HFFc6 (cell line): ENCODE measurements at regions not wholly inside any gene's neighbourhood (a gene's known extent, or its start where the extent isn't known, plus 50 kb on each side); places are given as distances from the start of the nearest gene placed in this dataset.

ENCODE experiments used
- DNase-seq: peaks from one replicate; pipeline ENCODE4 v3.0.0-alpha.2; 2018
- H3K27ac Mint-ChIP-seq: 2 replicates; pipeline ENCODE4 v1.8.0; 2020; ENCODE audit warnings: mild to moderate bottlenecking, mixed read lengths
- H3K27me3 Mint-ChIP-seq: 2 replicates; pipeline ENCODE4 v1.8.0; 2021; ENCODE audit warnings: mild to moderate bottlenecking, moderate library complexity, mixed read lengths; ENCODE audit not compliant: insufficient read depth
- H3K36me3 Mint-ChIP-seq: 2 replicates; pipeline ENCODE4 v1.8.0; 2021; ENCODE audit warnings: low read depth, mixed read lengths
- H3K4me1 Mint-ChIP-seq: 2 replicates; pipeline ENCODE4 v1.8.0; 2020; ENCODE audit warnings: low read depth, mixed read lengths
- H3K4me3 Mint-ChIP-seq: 2 replicates; pipeline ENCODE4 v1.8.0; 2020; ENCODE audit warnings: mild to moderate bottlenecking, moderate library complexity, mixed read lengths
- H3K9me3 Mint-ChIP-seq: 2 replicates; pipeline ENCODE4 v1.8.0; 2020; ENCODE audit warnings: mild to moderate bottlenecking, mixed read lengths
- TF ChIP-seq, protein P1 (sequence below): fragments of 200-600 bp; sonication (generic); IDR thresholded peaks from 2 replicates; pipeline ENCODE4 v1.5.0; 2021; ENCODE audit warnings: antibody characterized with exemption, mild to moderate bottlenecking

DNA sequence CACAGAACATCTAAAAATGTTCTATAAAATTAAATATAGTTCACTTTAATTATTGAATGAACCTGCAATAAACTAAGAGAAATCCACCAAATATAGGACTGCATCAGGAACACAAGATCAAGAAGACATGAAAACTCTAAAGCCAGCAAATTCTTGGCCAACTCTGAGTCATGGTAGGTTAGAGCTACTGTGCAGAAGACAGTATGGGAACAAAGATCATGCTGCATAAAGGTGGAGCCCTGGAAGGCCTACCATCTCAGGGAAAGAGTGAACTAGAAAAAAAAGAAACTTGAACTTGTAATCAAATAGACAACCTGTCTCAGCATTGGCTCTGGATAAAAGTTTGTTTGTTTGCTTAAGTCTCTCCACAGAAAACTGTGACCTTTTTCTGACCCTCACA, 66.9 kb upstream of the CNOT2 start:
- H3K36me3 Mint-ChIP-seq, result no peaks in the 10 kb centered on the region
- H3K27ac Mint-ChIP-seq, result no peak overlapping the region
- no peak overlapping the region for H3K4me3 Mint-ChIP-seq
- no peaks in the 10 kb centered on the region for H3K9me3 Mint-ChIP-seq
- no peaks in the 10 kb centered on the region for H3K4me1 Mint-ChIP-seq
- peaks cover 2% of the 10 kb centered on the region; the same call in 1 of the 2 replicates for H3K27me3 Mint-ChIP-seq
- TF ChIP-seq, protein P1, sequence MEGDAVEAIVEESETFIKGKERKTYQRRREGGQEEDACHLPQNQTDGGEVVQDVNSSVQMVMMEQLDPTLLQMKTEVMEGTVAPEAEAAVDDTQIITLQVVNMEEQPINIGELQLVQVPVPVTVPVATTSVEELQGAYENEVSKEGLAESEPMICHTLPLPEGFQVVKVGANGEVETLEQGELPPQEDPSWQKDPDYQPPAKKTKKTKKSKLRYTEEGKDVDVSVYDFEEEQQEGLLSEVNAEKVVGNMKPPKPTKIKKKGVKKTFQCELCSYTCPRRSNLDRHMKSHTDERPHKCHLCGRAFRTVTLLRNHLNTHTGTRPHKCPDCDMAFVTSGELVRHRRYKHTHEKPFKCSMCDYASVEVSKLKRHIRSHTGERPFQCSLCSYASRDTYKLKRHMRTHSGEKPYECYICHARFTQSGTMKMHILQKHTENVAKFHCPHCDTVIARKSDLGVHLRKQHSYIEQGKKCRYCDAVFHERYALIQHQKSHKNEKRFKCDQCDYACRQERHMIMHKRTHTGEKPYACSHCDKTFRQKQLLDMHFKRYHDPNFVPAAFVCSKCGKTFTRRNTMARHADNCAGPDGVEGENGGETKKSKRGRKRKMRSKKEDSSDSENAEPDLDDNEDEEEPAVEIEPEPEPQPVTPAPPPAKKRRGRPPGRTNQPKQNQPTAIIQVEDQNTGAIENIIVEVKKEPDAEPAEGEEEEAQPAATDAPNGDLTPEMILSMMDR, result no peak
- DNase-seq, result no peak

- TF ChIP-seq, protein P1, result no peak
- H3K27ac Mint-ChIP-seq, result no peak overlapping the region
- peaks cover 2% of the 10 kb centered on the region; the same call in 1 of the 2 replicates for H3K27me3 Mint-ChIP-seq
- no peak for DNase-seq
- H3K36me3 Mint-ChIP-seq, result no peaks in the 10 kb centered on the region
- H3K4me1 Mint-ChIP-seq, result no peaks in the 10 kb centered on the region
- H3K4me3 Mint-ChIP-seq, result no peak overlapping the region
- no peaks in the 10 kb centered on the region for H3K9me3 Mint-ChIP-seq
Observed at GRCh38 chr12:70177631-70178030, 65.6 kb upstream of the CNOT2 start.

- no peak for DNase-seq
- H3K4me3 Mint-ChIP-seq, result no peak overlapping the region
- no peak overlapping the region for H3K27ac Mint-ChIP-seq
- H3K4me1 Mint-ChIP-seq, result no peaks in the 10 kb centered on the region
- H3K36me3 Mint-ChIP-seq, result no peaks in the 10 kb centered on the region
- H3K9me3 Mint-ChIP-seq, result no peaks in the 10 kb centered on the region
- H3K27me3 Mint-ChIP-seq, result peaks cover 2% of the 10 kb centered on the region; the same call in 1 of the 2 replicates
- TF ChIP-seq, protein P1, result no peak
Observed at GRCh38 chr12:70178038-70178437, 65.2 kb upstream of the CNOT2 start.

DNA sequence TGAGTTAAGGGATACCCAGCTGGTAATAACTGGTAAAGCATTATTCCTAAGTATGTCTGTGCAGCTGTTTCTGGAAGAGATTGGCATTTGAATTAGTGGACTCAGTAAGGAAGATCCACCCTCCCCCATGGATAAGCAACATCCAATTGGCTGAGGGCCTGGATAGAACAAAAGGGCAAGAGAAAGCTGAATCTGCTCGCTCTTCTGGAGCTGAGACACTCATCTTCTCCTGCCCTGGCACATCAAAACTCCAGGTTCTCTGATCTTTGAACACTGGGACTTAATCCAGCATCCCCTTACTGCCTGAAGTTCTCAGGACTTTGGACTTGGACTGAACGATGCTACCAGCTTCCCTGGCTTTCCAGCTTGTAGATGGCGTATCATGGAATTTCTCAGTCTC, 63.1 kb upstream of the CNOT2 start:
- no peaks in the 10 kb centered on the region for H3K36me3 Mint-ChIP-seq
- H3K4me1 Mint-ChIP-seq, result no peaks in the 10 kb centered on the region
- no peak overlapping the region for H3K27ac Mint-ChIP-seq
- H3K27me3 Mint-ChIP-seq, result peaks cover 2% of the 10 kb centered on the region; the same call in 1 of the 2 replicates
- no peaks in the 10 kb centered on the region; the same call in 1 of the 2 replicates for H3K9me3 Mint-ChIP-seq
- DNase-seq, result no peak
- TF ChIP-seq, protein P1, result no peak
- H3K4me3 Mint-ChIP-seq, result no peak overlapping the region

DNA sequence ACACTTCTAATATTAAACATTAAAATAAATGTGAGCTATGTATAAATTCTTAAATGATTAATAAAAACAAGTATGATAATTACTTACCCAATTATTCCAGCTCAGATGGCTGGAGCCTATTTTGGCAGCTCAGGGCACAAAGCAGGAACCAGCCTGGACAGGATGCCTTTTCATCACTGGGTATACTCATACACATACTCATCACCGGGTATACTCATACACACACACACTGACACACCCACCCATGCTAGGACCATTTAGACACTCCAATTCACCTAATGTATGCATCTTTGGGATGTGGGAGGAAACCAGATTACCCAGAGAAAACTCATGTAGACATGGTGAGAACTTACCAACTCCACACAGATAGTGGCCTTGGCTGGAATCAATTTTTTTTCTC, 57.9 kb upstream of the CNOT2 start:
- Mint-ChIP-seq H3K36me3 (no peaks in the 10 kb centered on the region), H3K4me3 (no peak overlapping the region), H3K27ac (no peak overlapping the region), H3K9me3 (no peaks in the 10 kb centered on the region; the same call in 1 of the 2 replicates), H3K4me1 (peaks cover 5% of the 10 kb centered on the region), H3K27me3 (no peaks in the 10 kb centered on the region; the same call in none of the 2 replicates)
- TF ChIP-seq, protein P1, result no peak
- no peak for DNase-seq

GRCh38 chr12:70186436-70186835, 56.8 kb upstream of the CNOT2 start:
- TF ChIP-seq, protein P1, result no peak
- no peak for DNase-seq
- Mint-ChIP-seq H3K27ac (no peak overlapping the region), H3K9me3 (no peaks in the 10 kb centered on the region; the same call in 1 of the 2 replicates), H3K4me3 (no peak overlapping the region), H3K27me3 (no peaks in the 10 kb centered on the region; the same call in none of the 2 replicates), H3K4me1 (peaks cover 11% of the 10 kb centered on the region), H3K36me3 (no peaks in the 10 kb centered on the region)
